Fibroblast of skin of right biceps (primary cell): ENCODE measurements at regions not wholly inside any gene's neighbourhood (a gene's known extent, or its start where the extent isn't known, plus 50 kb on each side); places are given as distances from the start of the nearest gene placed in this dataset.
A peak's percentile ranks its signal among the peaks of the same experiment; 100 is the strongest.
"Not testable (repeated sequence)": the region's sequence is repeated elsewhere in the genome, so short reads cannot be mapped to it uniquely, and the experiment has no call there.

Experiments
- DNase-seq: peaks from one replicate; pipeline ENCODE4 v3.0.0-alpha.2; 2013

- no peak for DNase-seq
Observed at GRCh38 chr9:71361357-71361756, 239.9 kb upstream of the TRPM3 start.

DNA sequence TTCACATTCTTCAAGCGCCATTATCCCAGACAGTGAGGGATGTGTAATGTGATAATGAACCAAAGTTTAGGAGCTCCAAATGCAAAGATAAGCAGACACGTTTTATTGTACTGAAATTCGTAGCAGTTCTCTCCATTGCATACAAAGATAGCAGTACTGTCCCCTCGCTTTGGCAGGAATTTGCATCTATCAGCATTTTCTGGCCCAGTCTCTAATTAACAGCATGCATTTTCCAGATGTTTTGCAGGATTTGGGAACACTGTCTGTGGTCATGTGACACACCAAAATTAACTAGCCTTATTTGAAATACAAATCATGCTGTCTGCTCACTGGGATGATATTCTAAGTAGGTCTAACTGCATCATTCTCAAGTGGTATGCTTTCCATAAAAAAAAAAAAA lies 235.9 kb upstream of the TRPM3 start:
- no peak for DNase-seq

GRCh38 chr9:71355884-71356283 lies 234.5 kb upstream of the TRPM3 start:
- DNase-seq = no peak

GRCh38 chr9:71353720-71354119 lies 232.3 kb upstream of the TRPM3 start:
- DNase-seq = peak; percentile 85

- no peak for DNase-seq
Observed at GRCh38 chr9:71352837-71353236, 231.4 kb upstream of the TRPM3 start.

DNA sequence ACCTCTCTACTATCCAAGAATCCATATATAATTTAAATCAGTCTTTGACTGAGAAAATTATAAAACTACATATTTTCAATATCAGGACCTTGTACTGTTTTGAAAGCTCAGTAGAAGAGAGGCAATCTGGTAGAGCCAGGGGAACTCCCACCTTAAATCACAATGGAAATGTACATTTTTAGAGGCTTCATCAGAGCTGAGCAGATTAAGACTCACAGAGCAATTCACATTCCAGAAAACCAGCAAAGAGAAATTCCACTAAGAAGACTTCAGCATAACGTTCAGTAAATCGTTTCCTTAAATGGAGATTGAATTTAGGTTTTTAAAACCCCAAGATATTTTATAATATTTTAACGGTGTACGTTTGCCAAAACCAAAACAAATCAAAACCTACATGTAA lies 227.8 kb upstream of the TRPM3 start:
- DNase-seq = peak; percentile 91

- DNase-seq = no peak
Observed at GRCh38 chr9:71333321-71333720, 211.9 kb upstream of the TRPM3 start.

GRCh38 chr9:71331603-71332002 lies 210.2 kb upstream of the TRPM3 start:
- DNase-seq = no peak

DNA sequence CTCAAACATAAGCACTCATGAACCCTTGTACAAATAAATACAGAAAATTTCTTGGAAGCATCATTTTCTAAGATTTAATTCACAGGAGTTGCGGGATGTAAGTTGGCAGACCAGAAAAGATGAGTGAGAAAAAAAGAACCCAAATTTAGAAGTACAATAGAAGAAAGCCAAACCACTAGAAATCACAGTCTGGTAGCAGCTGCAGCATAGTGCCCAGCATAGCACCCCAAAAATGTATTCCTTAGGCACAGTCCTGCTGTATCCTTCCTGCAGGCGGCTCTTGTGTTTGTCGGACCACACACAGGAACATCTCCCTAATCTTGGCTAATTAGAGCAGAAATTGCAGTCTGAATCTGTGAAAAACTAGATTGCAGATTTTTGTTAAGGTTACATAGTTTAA lies 208.5 kb upstream of the TRPM3 start:
- no peak for DNase-seq

DNA sequence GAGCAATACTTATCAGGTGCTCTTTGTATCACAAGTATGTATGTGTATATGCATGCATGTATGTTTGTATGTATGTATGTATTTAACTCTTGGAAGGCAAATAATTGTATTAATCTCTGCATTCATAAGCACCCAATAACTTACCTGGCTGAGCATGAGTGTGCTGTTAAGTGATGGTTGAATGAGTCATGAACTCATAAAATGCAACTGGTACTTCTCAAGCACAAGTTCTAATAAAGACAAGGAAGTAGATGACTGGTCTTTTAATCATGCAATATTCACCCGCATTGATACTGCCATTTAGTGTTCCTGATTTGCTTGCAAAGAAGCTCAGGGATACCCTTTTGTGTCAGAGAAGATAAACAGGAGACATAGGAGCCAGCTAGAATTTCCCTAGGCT lies 204.9 kb upstream of the TRPM3 start:
- DNase-seq = no peak

DNA sequence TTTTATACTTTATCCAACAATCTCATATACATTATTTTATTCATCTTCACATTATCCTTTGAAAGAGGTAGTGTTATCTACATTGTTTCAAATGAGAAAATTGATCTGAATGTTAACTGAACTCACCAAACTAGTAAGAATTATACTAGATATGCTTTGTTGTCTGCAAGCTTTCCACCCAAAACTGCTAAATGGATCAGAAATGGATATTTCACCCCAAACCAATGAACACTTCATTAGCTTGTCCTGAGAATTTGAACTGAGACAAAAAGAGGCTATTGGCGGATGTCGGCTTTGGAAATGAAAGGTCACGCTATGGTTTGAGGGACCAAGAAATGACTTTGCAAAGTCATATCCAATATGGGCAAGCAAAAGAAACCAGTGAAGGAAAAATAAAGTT lies 201.9 kb upstream of the TRPM3 start:
- DNase-seq = no peak

DNA sequence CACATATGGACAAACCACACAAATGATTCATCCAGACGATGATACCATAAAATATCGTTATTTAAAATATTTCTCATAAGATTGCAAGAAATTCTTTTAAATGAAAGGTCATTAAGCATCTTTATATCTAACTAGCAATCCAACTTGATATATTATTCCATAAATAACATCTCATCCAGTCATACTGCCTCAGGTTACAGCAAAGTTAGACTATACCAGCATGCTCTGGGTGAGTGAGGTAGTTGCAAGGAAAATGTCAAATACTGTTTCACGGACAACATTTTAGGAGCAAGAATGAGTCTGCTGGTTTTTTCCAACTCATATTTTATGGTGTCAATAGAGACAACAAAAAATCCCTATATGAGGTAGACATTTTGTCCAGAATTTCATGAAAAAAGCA lies 200.9 kb upstream of the TRPM3 start:
- DNase-seq = peak; percentile 17

GRCh38 chr9:71308454-71308853 lies 187.0 kb upstream of the TRPM3 start:
- DNase-seq = no peak

DNA sequence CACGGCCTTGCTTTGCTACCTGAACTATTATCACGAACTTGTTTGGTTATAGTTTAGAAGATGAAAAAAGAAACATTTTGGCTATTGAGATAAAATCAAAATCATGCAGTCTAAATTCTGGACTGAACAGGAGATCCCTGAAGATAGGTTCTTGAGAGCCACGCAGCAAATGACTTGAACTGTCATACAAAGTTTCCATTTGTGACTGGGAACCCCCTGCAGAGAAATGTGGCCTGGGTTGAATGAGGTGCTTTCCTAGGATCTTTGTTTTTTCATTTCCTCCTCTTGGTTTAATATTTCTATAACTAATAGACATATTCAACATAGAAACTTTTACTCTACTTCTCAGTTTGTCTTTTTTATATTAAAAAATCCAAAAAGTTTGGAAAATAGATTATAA lies 184.7 kb upstream of the TRPM3 start:
- DNase-seq = no peak

DNA sequence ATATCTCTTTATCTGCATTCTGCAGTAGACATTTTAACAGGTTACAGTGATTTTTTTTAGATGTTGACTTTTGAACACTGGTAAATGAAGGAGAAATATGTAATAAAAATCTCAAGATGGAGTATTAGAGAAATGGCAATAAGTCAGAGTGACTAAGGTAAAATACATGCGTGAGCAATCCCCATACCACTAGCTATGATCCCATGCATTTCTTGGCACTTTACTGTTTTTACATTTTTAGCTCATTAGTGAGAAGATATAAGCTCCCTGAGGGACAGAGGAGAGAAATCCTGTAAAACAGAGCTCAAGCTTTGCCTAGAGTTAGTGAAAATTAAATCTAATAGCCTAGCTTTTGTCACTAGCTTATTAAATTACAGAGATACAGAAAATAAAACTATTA lies 181.9 kb upstream of the TRPM3 start:
- DNase-seq = peak; percentile 81

GRCh38 chr9:71302776-71303175 lies 181.4 kb upstream of the TRPM3 start:
- peak; percentile 16 for DNase-seq

DNA sequence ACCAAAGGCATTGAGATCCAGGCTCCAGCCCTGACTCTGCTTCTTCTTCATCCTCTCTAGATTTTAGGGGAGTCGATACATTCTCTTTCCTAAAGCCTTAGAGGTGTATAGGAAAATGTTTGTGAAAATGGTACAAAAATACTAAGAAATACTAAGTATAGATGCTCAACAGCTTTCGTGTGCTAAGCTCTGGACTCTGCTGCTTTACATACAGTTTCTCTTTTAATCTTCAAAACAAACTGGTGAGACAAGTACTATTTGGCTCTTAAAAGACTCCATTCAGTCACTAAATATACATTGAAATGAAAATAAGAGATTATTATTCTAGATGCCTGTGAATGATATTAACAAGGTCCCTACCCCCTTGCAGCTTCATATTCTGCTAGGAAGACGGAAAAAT lies 174.5 kb upstream of the TRPM3 start:
- DNase-seq = no peak

GRCh38 chr9:71286146-71286545 lies 164.7 kb upstream of the TRPM3 start:
- DNase-seq = no peak

- peak; percentile 61 for DNase-seq
Observed at GRCh38 chr9:71285191-71285656, 163.8 kb upstream of the TRPM3 start.

DNA sequence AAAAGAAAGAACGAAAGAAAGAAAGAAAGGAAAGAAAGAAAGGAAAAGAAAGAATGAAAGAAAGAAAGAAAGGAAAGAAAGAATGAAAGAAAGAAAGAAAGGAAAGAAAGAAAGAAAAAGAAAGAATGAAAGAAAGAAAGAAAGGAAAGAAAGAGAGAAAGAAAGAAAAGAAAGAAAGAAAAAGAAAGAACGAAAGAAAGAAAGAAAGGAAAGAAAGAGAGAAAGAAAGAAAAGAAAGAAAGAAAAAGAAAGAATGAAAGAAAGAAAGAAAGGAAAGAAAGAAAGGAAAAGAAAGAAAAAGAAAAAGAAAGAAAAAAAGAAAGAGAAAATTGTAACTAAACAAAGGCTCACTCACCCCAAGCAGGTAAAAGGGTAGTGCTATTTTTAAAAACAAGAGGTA lies 160.7 kb upstream of the TRPM3 start:
- not testable (repeated sequence) for DNase-seq

DNA sequence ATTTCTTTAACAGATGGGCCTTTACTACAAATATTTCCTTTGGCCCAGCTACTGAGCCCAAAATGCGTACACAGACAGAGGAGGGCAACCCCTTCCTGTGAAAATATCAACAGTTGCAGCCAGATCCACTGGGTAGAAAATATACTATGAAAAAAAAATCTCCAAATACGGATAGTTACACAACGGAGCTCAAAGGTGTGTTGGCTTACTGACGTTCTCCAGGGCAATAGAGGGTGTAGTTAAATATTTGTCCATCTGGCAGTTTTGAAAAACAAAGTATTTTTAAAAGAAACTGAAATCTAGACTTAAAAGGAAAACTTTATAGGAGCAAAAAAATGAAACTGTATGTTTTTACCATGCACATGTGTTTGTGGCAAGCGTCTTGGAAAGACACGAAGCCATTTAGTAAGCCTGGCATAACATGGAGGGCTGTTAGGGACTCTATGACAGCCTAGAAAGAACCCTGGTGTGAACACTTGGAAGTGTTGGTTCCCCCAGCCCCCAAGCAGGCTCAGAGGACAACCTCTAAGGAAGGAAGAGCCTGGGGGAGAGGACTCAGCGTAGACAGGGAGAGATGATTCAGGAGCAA lies 157.8 kb upstream of the TRPM3 start:
- no peak for DNase-seq

DNA sequence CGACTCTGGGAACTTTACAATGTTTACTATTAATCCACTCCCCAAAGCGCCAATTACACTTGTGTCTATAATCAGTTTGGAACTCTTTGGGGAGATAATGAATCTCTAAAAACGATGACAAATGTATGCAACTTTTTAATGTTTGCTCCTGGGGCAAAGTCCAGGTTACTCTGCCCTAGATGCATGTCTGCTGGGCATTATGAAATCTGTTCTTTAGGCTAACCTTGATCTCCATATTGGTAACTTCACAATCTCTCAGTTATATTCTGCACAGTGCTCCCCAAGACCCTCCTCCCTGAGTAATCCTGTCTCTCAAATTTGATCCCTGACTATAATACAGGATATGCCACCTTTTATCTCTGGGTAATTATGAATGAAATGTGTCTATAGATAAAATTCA lies 152.2 kb upstream of the TRPM3 start:
- no peak for DNase-seq

DNA sequence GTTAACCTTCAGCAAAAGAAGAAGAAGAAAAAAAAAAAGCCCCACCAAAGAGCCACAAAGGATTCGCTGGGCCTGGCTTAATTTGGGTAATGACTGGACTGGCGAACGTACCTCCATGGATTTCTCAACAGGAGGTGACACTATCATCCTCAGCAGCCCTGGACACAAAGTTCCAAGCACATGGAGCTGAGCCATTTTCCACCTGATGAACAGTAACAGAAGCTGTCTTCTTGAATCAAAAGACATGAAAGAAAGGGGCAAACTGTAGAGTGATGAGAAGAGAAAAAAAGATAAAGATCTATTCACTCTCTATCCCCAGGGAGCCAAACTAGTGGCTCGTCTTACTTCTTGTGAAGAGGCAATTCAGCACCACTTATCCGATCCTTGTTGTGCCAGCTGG lies 150.2 kb upstream of the TRPM3 start:
- DNase-seq = no peak

- DNase-seq = no peak
Observed at GRCh38 chr9:71270554-71270953, 149.1 kb upstream of the TRPM3 start.

- DNase-seq = no peak
Observed at GRCh38 chr9:71269859-71270258, 148.4 kb upstream of the TRPM3 start.
